NCI-H2029 treated with DMSO at 0.1 percent for 48 hours (cell line): ENCODE measurements at regions not wholly inside any gene's neighbourhood (a gene's known extent, or its start where the extent isn't known, plus 50 kb on each side); places are given as distances from the start of the nearest gene placed in this dataset.
"Not testable (repeated sequence)": the region's sequence is repeated elsewhere in the genome, so short reads cannot be mapped to it uniquely, and the experiment has no call there.

Experiments
- DNase-seq: peaks from one replicate; lab custom pipeline; 2025; lab: John Stamatoyannopoulos, UW

GRCh38 chr11:24264868-24265267 is 232.0 kb upstream of the LUZP2 start:
- DNase-seq: no peak

- no peak for DNase-seq
Measured at GRCh38 chr11:24267014-24267413, 229.8 kb upstream of the LUZP2 start.

DNA sequence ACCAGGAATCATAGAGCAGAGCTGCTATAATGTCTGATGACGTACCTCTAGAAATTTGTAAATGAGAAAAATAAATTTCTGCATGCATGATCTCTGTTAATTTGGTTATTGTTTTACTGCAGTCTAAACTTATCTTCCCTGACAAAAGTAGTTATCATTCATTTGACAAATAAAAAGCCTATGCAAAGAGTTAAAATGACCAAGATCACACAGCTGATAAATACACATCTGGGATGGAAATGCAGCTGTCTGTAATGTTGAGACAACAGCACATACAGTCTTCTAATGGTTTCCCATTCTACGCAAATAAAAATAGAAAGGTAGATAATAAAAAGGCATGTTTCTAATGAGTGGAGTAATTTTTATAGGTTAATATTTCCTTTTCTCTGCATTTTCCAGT is 225.1 kb upstream of the LUZP2 start:
- DNase-seq: no peak

DNA sequence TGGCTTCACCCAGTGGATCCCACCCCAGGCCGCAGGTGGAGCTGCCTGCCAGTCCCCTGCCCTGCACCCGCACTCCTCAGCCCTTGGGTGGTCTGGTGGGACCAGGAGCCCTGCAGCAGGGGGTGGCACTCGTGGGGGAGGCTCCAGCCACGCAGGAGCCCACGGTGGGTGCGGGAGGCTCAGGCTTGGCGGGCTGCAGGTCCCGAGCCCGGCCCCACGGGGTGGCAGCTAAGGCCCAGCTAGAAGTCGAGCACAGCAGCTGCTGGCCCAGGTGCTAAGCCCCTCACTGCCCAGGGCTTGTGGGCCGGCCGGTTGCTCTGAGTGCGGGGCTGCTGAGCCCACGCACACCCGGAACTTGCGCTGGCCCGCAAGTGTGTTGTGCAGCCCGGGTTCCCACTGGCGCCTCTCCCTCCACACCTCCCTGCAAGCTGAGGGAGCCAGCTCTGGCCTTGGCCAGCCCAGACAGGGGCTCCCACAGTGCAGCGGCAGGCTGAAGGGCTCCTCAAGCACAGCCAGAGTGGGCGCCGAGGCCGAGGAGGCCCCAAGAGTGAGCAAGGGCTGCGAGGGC is 222.6 kb upstream of the LUZP2 start:
- DNase-seq: not testable (repeated sequence)

- no peak for DNase-seq
Measured at GRCh38 chr11:24286238-24286637, 210.6 kb upstream of the LUZP2 start.

DNA sequence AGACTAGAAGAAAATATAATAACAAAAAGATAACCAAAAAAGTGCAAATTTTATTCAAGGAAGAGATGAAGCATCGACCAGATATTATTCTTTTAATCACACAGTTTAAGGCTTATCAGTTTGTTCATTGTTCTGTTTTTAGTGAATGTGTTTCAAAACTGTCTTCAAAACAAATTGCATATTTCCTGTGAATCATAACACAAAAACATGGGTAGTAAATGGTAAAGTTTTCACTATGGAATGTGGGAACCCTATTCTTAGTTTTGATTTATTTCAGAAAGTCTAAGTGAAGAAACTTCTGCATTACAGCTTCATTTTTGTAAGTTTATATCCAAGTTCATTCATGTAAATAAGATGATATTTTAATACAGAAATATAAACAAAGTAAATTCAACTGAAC is 207.6 kb upstream of the LUZP2 start:
- no peak for DNase-seq

GRCh38 chr11:24293964-24294363 is 202.9 kb upstream of the LUZP2 start:
- no peak for DNase-seq

DNA sequence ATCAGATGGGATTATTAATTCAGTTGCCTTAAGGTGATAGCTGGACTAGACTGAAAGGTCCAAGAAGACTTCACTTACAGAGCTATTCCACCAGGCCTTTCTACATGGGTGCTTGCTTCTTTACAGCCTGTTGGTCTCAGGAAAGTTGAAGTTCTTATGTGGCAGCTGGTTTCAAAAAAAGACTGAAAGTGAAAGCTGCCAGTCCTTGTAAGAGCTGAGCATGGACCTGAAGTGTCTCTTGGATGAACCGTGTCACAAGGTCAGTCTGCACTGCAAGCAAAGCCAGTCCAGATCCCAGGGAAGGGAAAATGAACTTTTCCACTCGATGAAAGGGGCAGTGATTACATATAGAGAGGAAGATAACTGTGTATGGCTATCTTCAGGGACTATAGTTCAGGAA is 201.5 kb upstream of the LUZP2 start:
- no peak for DNase-seq

GRCh38 chr11:24297461-24297860 is 199.4 kb upstream of the LUZP2 start:
- DNase-seq: no peak

GRCh38 chr11:24298146-24298545 is 198.7 kb upstream of the LUZP2 start:
- no peak for DNase-seq

DNA sequence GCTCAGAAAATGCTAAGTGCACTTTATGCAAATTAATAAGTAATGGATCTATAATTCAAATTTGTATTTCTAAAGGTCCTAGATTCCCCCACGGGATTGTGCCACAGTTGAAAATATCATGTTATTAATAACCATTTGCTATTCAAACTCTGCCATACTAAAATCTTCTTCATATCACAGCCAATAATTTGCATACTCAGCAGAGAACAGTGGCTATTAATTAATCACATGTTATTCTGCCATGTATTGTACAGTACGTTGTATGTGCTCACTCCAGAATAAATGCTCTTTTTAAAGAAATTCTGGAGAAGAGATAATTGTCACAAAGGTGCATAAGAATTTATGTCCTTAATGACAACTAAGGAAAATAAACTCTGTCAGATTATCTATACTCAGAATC is 184.9 kb upstream of the LUZP2 start:
- no peak for DNase-seq

DNA sequence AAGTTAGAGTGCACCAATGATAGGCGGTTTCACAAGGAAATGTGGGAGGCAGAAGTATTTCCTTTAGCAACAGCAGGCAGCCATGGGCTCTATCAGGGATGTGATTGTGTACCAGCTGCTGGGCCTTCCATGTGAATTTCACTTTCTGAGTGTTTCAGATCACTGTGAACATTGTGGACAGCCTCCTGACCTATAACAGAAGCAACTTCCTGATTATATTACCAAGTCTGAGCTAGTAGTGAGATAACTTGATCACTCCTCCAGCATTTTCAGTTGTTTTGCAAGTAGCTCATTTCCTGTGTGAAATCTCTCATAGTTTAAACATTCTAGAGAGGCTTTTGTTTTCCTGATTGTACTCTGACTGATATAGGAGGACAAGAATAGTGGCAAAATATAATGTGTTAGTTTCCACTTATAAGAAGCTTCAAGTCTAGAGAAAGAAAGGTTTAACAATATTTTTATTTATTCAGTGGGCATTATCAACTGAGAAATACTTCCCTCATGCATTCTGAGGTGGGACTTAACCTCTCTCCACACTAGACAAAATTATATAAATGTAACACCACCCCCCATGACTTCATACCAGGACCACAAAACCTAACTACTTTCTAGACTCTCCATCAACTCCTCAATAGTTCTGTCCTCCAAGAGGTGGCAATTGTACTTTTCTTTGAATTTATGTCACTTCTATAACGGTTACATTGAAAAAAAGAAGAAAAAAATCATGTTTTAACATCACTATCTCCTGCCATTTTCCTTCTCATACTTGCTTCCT is 184.2 kb upstream of the LUZP2 start:
- DNase-seq: no peak

DNA sequence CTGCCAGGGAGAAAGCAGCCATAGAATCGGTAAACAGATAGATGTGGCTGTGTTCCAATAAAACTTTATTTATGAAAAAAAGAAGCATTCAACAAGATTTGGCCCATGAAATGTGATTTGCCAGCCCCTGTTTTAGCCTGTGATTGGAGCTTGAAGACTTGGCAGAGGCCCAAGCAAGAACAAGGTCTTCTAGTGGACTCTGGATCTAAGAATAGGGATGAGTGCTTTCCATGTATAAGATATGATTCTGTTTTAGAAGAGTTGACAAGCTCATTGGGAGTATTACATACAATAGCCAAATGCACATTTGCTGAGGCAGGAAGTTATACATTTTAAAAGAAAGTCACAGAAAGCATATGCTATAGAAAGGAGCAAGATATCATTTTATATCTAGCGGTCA is 175.6 kb upstream of the LUZP2 start:
- DNase-seq: no peak

GRCh38 chr11:24324211-24324610 is 172.6 kb upstream of the LUZP2 start:
- no peak for DNase-seq

GRCh38 chr11:24344222-24344621 is 152.6 kb upstream of the LUZP2 start:
- DNase-seq: no peak

- no peak for DNase-seq
Measured at GRCh38 chr11:24348908-24349307, 147.9 kb upstream of the LUZP2 start.

GRCh38 chr11:24351179-24351578 is 145.7 kb upstream of the LUZP2 start:
- no peak for DNase-seq

DNA sequence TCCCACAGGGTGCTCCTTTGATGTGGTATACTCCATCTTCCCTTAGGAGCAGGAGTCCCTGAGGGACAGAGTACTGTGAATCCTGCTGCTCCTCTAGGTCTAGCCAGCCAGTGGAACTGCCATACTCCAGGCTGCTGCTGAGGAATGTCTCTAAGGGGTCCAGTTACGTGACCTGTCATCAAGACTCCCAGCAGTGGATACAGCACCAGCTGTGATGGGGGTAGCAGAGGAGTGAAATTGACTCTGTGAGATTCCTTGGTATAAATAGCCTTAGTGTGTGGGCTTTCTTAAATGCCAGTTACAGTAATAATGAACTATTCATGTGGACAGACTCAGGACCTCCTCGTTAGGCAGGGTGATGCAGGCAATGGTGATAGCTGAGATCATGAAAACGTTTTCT is 140.4 kb upstream of the LUZP2 start:
- no peak for DNase-seq

DNA sequence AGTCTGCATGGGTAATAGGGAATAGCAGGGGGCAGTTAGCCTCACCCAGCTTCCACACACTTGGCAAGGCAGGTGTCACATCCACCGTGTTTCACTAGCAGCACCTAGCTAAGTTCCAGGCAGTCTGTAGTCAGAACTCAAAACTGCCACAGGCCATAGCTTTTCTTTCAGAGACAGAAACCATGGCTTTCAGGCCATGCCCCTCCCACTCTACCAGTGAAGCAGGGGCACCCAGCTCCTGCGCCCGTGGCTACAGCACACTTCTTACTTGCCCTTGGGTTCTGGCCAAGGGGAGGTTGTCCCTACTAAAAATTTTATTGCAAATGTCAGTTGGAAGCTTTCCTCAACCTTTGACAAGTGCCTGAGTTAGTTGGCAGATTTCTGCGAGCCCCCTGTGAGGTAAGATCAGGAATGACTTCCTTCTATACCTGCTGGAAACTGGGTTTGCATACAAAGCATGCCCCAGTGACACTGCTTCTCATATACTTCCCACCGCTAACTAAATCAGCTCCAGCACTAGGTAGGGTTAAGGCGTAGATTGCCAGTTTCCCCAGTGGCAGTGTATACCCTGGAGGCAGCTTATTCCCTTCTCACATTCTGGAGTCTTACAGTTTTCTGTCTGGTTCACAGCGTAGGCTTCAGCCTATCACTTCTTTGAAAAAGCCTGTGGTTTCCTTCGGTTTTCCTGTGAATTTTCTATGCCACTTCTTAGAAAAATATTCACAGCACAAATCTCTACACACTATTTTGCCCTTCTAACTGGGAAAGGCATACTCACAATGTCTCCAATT is 139.0 kb upstream of the LUZP2 start:
- no peak for DNase-seq

DNA sequence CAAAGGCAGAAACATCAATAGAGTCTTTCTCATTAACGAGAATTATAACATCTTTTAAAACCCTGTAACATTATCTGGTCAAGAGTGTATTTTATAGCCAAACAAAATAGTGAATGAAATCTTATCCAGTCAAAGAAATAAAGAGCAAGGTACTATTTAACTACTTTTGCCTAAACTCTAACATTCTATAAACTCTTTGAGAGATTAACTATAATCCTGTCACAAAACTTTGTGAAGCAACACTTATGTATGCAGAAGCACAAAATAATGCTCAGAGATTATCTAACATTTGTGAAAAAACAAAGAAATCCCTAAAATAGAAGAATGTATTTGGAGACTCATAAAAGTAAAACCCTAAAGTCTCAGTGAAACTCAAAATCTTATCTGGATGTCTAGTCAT is 124.4 kb upstream of the LUZP2 start:
- DNase-seq: no peak

GRCh38 chr11:24373516-24373915 is 123.3 kb upstream of the LUZP2 start:
- no peak for DNase-seq

GRCh38 chr11:24375351-24375750 is 121.5 kb upstream of the LUZP2 start:
- no peak for DNase-seq

DNA sequence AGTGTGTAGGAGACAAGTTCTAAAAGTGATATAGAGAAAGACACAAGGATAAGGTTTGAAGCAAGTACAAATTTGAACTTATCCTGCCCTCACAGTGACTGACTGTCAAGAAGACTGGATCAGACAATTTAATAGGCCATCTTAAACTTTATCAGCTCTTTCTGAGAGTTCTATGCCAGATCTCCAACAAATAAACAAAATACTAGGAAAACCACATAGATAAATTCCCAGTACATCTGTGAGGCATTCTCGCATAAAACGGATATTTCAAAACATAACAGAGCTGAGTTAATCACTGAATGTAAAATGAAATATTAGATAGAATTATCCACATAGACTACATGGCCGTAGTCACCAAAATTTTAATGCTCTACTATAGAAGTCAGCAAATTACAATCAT is 120.9 kb upstream of the LUZP2 start:
- DNase-seq: no peak
